HEK293T (cell line): ENCODE measurements at regions not wholly inside any gene's neighbourhood (a gene's known extent, or its start where the extent isn't known, plus 50 kb on each side); places are given as distances from the start of the nearest gene placed in this dataset.

Experiments used
- FOXK2 ChIP-seq: fragments of 450-650 bp; IDR thresholded peaks from 2 replicates; pipeline ENCODE4 v1.6.1; 2016; ENCODE audit warnings: mild to moderate bottlenecking
- SP1 ChIP-seq: fragments of 450-650 bp; IDR thresholded peaks from 2 replicates; pipeline ENCODE4 v1.6.1; 2017

DNA sequence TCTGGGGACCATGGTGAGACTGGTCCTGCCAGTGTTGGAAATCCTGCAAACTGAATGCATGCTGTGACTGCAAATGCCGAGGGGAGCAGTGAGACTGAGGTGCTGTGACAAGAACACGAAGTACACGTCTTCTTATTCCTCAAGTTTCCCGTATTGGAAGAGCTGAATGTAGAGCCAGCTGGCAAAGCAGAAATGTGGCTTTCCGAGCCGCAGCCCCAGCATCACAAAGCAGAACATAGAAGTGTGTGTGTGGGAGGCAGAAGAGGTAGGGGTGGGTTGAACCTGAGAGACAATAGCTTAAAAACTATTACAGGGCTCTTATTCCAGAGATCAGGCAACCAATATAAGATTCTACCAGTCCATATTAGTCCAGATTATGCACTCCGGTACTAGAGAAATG is 98.8 kb downstream of the CARTPT start:
- TF ChIP-seq FOXK2: no peak
- no peak for TF ChIP-seq SP1
